OCI-LY3 (cell line): ENCODE measurements at regions not wholly inside any gene's neighbourhood (a gene's known extent, or its start where the extent isn't known, plus 50 kb on each side); places are given as distances from the start of the nearest gene placed in this dataset.

Source experiments
- H2AFZ ChIP-seq: fragments of 200-600, 300-600 bp; shearing (Covaris generic); 2 replicates; pipeline ENCODE4 v1.6.0; 2014; ENCODE audit warnings: antibody characterized with exemption, low read depth, low read length
- H3K27ac ChIP-seq: fragments of 200-600, 300-600 bp; sonication (generic); 2 replicates; pipeline ENCODE4 v1.5.1; 2014; ENCODE audit warnings: mild to moderate bottlenecking, low read length, moderate library complexity, mixed read lengths
- H3K27me3 ChIP-seq: fragments of 200-600, 300-600 bp; sonication (generic); 2 replicates; pipeline ENCODE4 v1.6.1; 2014; ENCODE audit warnings: low read depth, low read length, mixed read lengths
- H3K36me3 ChIP-seq: fragments of 200-600, 300-600 bp; sonication (generic); replicated peaks from 2 replicates; pipeline ENCODE3; 2014; ENCODE audit warnings: low read depth, low read length, mixed read lengths
- H3K4me1 ChIP-seq: fragments of 300-600, 200-600 bp; sonication (generic); 2 replicates; pipeline ENCODE4 v1.6.1; 2014; ENCODE audit warnings: low read length, mixed read lengths
- H3K4me2 ChIP-seq: fragments of 200-600, 300-600 bp; sonication (generic); 2 replicates; pipeline ENCODE4 v1.6.1; 2014; ENCODE audit warnings: low read length, mixed read lengths
- H3K4me3 ChIP-seq: fragments of 300-600, 200-600 bp; sonication (generic); 2 replicates; pipeline ENCODE4 v1.5.1; 2014; ENCODE audit warnings: antibody characterized with exemption, mild to moderate bottlenecking, low read length, moderate library complexity
- H3K79me2 ChIP-seq: fragments of 300-600, 200-600 bp; shearing (Covaris generic); 2 replicates; pipeline ENCODE4 v1.6.1; 2014; ENCODE audit warnings: mild to moderate bottlenecking, low read length, mixed read lengths
- H3K9ac ChIP-seq: fragments of 300-600, 200-600 bp; shearing (Covaris generic); 2 replicates; pipeline ENCODE4 v1.6.0; 2014; ENCODE audit warnings: mild to moderate bottlenecking, low read length, moderate library complexity
- H3K9me3 ChIP-seq: fragments of 200-600, 300-600 bp; shearing (Covaris generic); 2 replicates; pipeline ENCODE4 v1.6.1; 2014; ENCODE audit warnings: low read length, mixed read lengths; ENCODE audit not compliant: insufficient read depth
- H4K20me1 ChIP-seq: fragments of 200-600, 300-600 bp; sonication (generic); 2 replicates; pipeline ENCODE4 v1.6.1; 2016; ENCODE audit warnings: low read length, mixed read lengths; ENCODE audit not compliant: insufficient read depth
- CTCF ChIP-seq: fragments of 200-600, 300-600 bp; sonication (generic); IDR thresholded peaks from 2 replicates; pipeline ENCODE4 v1.5.1; 2014; ENCODE audit warnings: antibody characterized with exemption, low read length, low read depth
- EZH2phosphoT487 ChIP-seq: fragments of 200-600 bp; shearing (Covaris generic); IDR thresholded peaks from 2 replicates; pipeline ENCODE4 v1.6.1; 2018; ENCODE audit warnings: antibody characterized with exemption, mixed run types, low read depth

- TF ChIP-seq CTCF (no peak), EZH2phosphoT487 (no peak)
- Histone ChIP-seq H3K79me2 (no peaks in the 10 kb centered on the region), H3K36me3 (no peaks in the 10 kb centered on the region)
These were observed 145.7 kb upstream of the PLEKHA5 start for GRCh38 chr12:18983854-18984253.

GRCh38 chr12:18990856-18991255 is 138.7 kb upstream of the PLEKHA5 start:
- Histone ChIP-seq H3K9ac (no peak overlapping the region), H3K36me3 (no peaks in the 10 kb centered on the region), H3K4me3 (no peak overlapping the region), H4K20me1 (no peaks in the 10 kb centered on the region), H3K4me2 (no peak overlapping the region), H3K27me3 (no peaks in the 10 kb centered on the region), H3K9me3 (no peaks in the 10 kb centered on the region), H3K27ac (no peak overlapping the region), H3K79me2 (no peaks in the 10 kb centered on the region), H2AFZ (no peak overlapping the region), H3K4me1 (no peaks in the 10 kb centered on the region)
- TF ChIP-seq CTCF (no peak), EZH2phosphoT487 (no peak)

More at GRCh38 chr12:18983854-18984253, 145.7 kb upstream of the PLEKHA5 start:
- Histone ChIP-seq H3K27me3 (no peaks in the 10 kb centered on the region), H2AFZ (no peak overlapping the region), H4K20me1 (no peaks in the 10 kb centered on the region), H3K4me1 (no peaks in the 10 kb centered on the region), H3K9me3 (no peaks in the 10 kb centered on the region), H3K4me2 (no peak overlapping the region), H3K4me3 (no peak overlapping the region), H3K9ac (no peak overlapping the region), H3K27ac (no peak overlapping the region)

GRCh38 chr12:18992336-18992735 is 137.2 kb upstream of the PLEKHA5 start:
- Histone ChIP-seq H3K9ac (no peak overlapping the region), H3K27me3 (no peaks in the 10 kb centered on the region), H2AFZ (no peak overlapping the region), H3K9me3 (no peaks in the 10 kb centered on the region), H3K79me2 (no peaks in the 10 kb centered on the region), H3K36me3 (no peaks in the 10 kb centered on the region), H4K20me1 (no peaks in the 10 kb centered on the region), H3K4me2 (no peak overlapping the region), H3K27ac (no peak overlapping the region), H3K4me1 (no peaks in the 10 kb centered on the region), H3K4me3 (no peak overlapping the region)
- TF ChIP-seq CTCF (no peak), EZH2phosphoT487 (no peak)

GRCh38 chr12:18998343-18999261 is 130.9 kb upstream of the PLEKHA5 start:
- H3K79me2 ChIP-seq, result no peaks in the 10 kb centered on the region
- H3K4me3 ChIP-seq, result no peak overlapping the region
- no peak overlapping the region for H2AFZ ChIP-seq
- H3K27ac ChIP-seq, result no peak overlapping the region
- H3K4me2 ChIP-seq, result no peak overlapping the region
- peaks cover 27% of the 10 kb centered on the region for H3K4me1 ChIP-seq
- TF ChIP-seq CTCF (no peak), EZH2phosphoT487 (no peak)
- H3K36me3 ChIP-seq, result no peaks in the 10 kb centered on the region
- no peak overlapping the region for H3K9ac ChIP-seq
- no peaks in the 10 kb centered on the region for H4K20me1 ChIP-seq
- no peaks in the 10 kb centered on the region for H3K27me3 ChIP-seq
- no peaks in the 10 kb centered on the region for H3K9me3 ChIP-seq
